ENCODE measurements at regions not wholly inside any gene's neighbourhood (a gene's known extent, or its start where the extent isn't known, plus 50 kb on each side); places are given as distances from the start of the nearest gene placed in this dataset.
"Not testable (repeated sequence)": the region's sequence is repeated elsewhere in the genome, so short reads cannot be mapped to it uniquely, and the experiment has no call there.

DNA sequence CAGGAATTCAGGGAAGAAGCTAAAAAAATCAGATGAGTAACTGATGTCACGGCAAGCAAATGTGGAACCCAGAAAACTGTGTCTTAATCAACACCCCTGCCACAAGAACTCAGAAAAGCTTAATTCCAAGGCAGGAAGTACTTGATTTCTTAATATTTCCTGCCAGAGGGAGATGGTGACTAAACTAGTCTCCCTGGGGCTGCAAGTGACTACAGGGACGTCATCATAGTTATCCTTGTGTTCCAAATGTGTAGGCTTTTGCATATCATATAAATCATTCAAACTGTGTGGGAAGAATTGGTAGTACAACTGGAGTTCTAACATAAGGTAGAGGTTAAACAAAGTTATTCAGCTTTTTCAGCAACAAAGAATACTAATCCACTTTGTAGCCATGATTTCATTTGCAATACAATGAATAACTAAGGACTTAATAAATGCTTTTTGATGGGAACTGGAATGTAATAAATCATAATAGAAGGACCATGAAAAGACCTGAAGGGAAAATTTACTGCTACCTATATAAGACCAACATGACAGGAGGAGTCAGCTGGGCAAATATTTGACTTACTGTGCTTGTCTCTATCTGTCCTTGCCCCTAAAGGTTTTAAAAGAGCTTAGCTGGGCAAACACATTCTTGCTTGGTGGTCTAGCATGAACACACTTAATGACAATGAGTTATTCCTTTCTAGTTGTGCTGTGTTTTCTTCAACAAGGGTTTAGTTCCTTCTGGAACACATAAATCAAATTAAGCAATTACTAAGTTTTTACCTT is 76.0 kb upstream of the NECTIN3 start:
- no peak for DNase-seq (ENCODE audit: low read depth in 3 of 3)

DNA sequence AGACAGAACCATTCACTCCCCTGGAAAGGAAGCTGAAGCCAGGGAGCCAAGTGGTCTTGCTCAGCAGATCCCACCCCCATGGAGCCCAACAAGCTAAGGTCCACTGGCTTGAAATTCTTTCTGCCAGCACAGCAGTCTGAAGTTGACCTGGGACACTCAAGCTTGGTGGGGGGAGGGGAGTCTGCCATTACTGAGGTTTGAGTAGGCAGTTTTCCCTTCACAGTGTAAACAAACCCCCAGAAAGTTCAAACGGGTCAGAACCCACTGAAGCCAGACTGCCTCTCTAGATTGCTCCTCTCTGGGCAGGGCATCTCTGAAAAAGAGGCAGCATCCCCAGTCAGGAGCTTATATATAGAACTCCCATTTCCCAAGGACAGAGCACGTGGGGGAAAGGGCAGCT is 72.8 kb upstream of the NECTIN3 start:
- DNase-seq (ENCODE audit: low read depth in 3 of 3): not testable (repeated sequence)

DNA sequence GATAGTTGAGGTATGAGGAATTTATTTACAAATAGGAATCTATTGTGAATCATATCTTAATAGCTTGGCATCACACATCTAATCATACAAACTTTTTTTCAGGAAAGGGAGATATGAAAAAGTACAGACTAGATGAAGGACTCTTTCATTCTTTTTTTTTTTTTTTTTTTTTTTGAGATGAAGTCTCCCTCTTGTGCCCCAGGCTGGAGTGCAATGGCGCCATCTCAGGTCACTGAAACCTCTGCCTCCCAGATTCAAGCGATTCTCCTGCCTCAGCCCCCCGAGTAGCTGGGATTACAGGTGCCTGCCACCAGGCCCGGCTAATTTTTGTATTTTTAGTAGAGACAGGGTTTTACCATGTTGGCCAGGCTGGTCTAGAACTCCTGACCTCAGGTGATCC is 65.1 kb upstream of the NECTIN3 start:
- not testable (repeated sequence) for DNase-seq (ENCODE audit: low read depth in 3 of 3)

DNA sequence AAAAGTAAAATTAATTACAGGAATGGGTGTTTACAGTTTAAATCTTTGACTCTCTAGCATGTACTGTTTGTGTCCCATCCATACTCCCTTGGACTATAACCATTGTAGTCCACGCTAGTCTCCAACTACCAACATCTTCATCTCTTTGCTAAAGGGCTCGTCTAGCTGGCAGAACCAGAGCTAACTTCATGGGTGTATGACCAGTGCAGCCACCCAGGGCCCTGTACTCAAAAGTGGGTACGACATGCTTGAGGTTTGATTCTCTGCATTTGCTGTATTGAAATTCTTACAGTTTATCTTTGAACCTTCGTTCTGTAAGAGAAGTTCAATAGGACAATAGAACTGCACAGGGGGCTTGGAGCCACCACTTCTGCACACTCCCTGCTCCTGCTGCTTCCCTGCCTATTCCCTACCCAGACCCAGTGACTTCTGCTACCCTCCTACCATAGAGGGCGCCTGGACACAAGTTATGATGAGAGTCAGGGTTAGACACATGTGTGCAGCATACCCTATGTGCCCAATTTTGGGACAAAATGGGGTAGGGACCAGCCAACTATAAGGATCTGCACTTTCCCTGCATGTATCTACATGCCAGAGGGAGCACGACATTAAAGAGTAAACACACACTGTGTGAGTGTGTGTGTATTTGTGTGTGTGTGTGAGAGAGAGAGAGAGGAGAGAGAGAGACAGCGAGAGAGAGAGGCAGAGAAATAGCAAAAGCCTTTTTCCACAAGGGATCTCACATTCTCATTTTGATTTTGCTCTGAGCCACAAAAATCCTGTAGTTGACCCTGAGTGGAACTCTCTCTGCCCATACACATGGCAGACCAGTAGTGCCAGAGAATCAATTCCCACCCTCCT is 59.0 kb upstream of the NECTIN3 start:
- peak in 1 of 3 experiments; percentile 1 for DNase-seq (ENCODE audit: low read depth in 3 of 3)
